ENCODE measurements at regions not wholly inside any gene's neighbourhood (a gene's known extent, or its start where the extent isn't known, plus 50 kb on each side); places are given as distances from the start of the nearest gene placed in this dataset.

DNA sequence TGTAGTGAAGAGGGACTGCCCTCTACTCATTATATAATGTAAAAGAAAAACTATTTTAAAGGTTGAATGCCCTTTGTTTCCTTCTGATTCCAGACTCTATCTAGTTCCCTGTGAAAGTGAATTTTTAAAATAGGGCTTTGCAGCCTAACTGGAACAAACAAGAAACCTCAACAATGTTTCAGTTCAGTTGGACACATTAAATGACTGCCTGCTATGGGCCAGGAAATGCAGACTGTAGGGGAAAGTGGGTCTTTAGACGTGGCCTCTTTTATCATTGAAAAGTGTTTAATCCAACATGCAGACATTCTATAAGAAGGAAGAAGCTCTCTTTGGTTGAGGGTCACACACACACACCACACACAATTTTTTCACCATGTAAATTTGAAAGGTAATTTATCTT is 289.1 kb downstream of the ICE1 start:
- H3K9me3 ChIP-seq (ENCODE audit: control insufficient read depth, low read length): no peaks in the 10 kb centered on the region
- no peak overlapping the region for H3K27ac ChIP-seq (ENCODE audit: low read depth, low read length, severe bottlenecking)
- no peaks in the 10 kb centered on the region for H3K4me1 ChIP-seq (ENCODE audit: control insufficient read depth, insufficient read depth, low read length, poor library complexity, severe bottlenecking)
- WGBS, 2 experiments (ENCODE audit: insufficient coverage in 2 of 2): no CpG with 5 or more reads among the region's 1 CpG
- no peak overlapping the region for H3K4me3 ChIP-seq (ENCODE audit: extremely low read depth, insufficient read depth, low read length, poor library complexity, severe bottlenecking)
- no peaks in the 10 kb centered on the region for H3K36me3 ChIP-seq (ENCODE audit: control insufficient read depth, insufficient read depth, low read length)

DNA sequence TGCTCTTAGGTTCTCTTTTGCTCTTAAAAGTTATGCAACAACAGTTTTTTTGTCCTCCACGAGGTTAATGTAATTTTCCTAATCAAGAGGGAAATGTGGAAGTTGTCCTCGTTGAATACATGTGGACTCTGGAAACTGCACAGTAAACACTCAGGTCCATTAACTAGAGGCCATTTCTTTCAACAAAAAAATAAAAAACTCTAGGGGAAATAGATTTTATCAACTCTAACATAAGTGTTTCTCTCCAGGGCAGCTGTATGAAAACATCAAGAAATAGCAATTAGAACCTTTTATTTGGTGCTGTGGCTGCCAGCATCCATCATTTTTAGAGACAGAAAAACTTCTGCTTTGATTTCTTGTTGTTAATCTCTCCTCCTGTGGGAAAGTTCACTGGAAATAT is 288.6 kb downstream of the ICE1 start:
- Histone ChIP-seq H3K9me3 (ENCODE audit: control insufficient read depth, low read length) (no peaks in the 10 kb centered on the region), H3K4me1 (ENCODE audit: control insufficient read depth, insufficient read depth, low read length, poor library complexity, severe bottlenecking) (no peaks in the 10 kb centered on the region), H3K27ac (ENCODE audit: low read depth, low read length, severe bottlenecking) (peak overlapping the region; percentile 3), H3K36me3 (ENCODE audit: control insufficient read depth, insufficient read depth, low read length) (no peaks in the 10 kb centered on the region), H3K4me3 (ENCODE audit: extremely low read depth, insufficient read depth, low read length, poor library complexity, severe bottlenecking) (no peak overlapping the region)
- no CpG with 5 or more reads among the region's 2 CpGs for WGBS, 2 experiments (ENCODE audit: insufficient coverage in 2 of 2)

GRCh38 chr5:5710471-5710870 is 288.0 kb downstream of the ICE1 start:
- 86 to 90% methylated on average over 8 of the region's 8 CpGs for WGBS, 2 experiments (ENCODE audit: insufficient coverage in 2 of 2)
- peak overlapping the region; percentile 3 for H3K27ac ChIP-seq (ENCODE audit: low read depth, low read length, severe bottlenecking)
- H3K4me1 ChIP-seq (ENCODE audit: control insufficient read depth, insufficient read depth, low read length, poor library complexity, severe bottlenecking): peaks cover under 1% of the 10 kb centered on the region
- no peak overlapping the region for H3K4me3 ChIP-seq (ENCODE audit: extremely low read depth, insufficient read depth, low read length, poor library complexity, severe bottlenecking)
- no peaks in the 10 kb centered on the region for H3K9me3 ChIP-seq (ENCODE audit: control insufficient read depth, low read length)
- H3K36me3 ChIP-seq (ENCODE audit: control insufficient read depth, insufficient read depth, low read length): no peaks in the 10 kb centered on the region

DNA sequence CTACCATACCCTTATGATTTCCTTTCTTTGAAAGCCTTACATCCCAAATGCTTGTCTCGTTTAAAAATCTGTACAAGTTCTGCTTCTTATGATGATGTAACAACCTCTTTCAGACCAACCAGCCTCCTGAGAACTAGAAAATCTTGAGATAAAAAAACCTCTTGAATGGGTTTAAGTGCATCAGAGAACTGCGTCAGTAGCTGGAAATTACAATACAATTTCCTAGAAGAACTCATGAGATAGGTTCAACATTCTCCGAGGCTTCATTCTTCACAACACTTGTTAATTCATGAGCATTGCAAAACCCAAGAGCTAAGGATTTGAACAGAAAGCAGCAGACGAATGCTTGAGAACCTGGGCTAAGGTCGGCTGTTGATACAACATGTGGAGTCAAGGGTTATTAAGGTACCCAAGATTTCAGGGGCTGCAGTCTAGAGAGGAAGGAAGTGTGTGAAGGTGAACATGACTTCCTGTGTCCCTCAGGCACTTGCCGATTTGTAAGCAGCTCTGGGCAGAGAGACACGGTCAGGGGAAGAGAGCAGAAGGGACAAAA is 286.0 kb downstream of the ICE1 start:
- Histone ChIP-seq H3K9me3 (ENCODE audit: control insufficient read depth, low read length) (no peaks in the 10 kb centered on the region), H3K27ac (ENCODE audit: low read depth, low read length, severe bottlenecking) (no peak overlapping the region), H3K4me1 (ENCODE audit: control insufficient read depth, insufficient read depth, low read length, poor library complexity, severe bottlenecking) (peaks cover 5% of the 10 kb centered on the region), H3K4me3 (ENCODE audit: extremely low read depth, insufficient read depth, low read length, poor library complexity, severe bottlenecking) (no peak overlapping the region), H3K36me3 (ENCODE audit: control insufficient read depth, insufficient read depth, low read length) (no peaks in the 10 kb centered on the region)
- WGBS, 2 experiments (ENCODE audit: insufficient coverage in 2 of 2): 88 to 96% methylated on average over 6 of the region's 7 CpGs

DNA sequence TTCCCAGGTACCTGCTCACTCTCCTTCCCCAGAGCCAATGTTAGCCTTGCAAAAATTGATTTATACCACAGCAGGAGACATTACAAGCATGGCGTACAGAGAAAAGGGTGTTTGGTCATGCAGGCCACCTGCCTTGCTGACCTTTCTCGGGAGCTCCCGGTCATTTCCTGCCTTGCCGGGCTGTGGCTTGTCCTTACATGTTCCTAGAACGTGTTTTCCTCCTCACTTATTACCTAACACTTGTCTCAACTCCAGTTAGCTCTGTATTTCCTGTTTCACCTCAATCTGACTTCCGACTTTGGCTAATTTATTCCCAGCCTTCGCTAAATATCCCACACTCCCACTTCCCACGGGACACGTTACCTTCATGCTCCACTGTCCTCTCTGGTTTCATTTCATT is 282.5 kb downstream of the ICE1 start:
- Histone ChIP-seq H3K4me3 (ENCODE audit: extremely low read depth, insufficient read depth, low read length, poor library complexity, severe bottlenecking) (no peak overlapping the region), H3K36me3 (ENCODE audit: control insufficient read depth, insufficient read depth, low read length) (no peaks in the 10 kb centered on the region), H3K4me1 (ENCODE audit: control insufficient read depth, insufficient read depth, low read length, poor library complexity, severe bottlenecking) (peaks cover 5% of the 10 kb centered on the region), H3K9me3 (ENCODE audit: control insufficient read depth, low read length) (no peaks in the 10 kb centered on the region), H3K27ac (ENCODE audit: low read depth, low read length, severe bottlenecking) (peak overlapping the region; percentile 3)
- 83 to 92% methylated on average over 7 to 8 of the region's 9 CpGs for WGBS, 2 experiments (ENCODE audit: insufficient coverage in 2 of 2)

- 100% methylated on average over 1 of the region's 2 CpGs; no CpG with 5 or more reads in 1 of the 2 experiments for WGBS, 2 experiments (ENCODE audit: insufficient coverage in 2 of 2)
- peaks cover 5% of the 10 kb centered on the region for H3K4me1 ChIP-seq (ENCODE audit: control insufficient read depth, insufficient read depth, low read length, poor library complexity, severe bottlenecking)
- H3K9me3 ChIP-seq (ENCODE audit: control insufficient read depth, low read length): no peaks in the 10 kb centered on the region
- H3K4me3 ChIP-seq (ENCODE audit: extremely low read depth, insufficient read depth, low read length, poor library complexity, severe bottlenecking): no peak overlapping the region
- H3K27ac ChIP-seq (ENCODE audit: low read depth, low read length, severe bottlenecking): no peak overlapping the region
- no peaks in the 10 kb centered on the region for H3K36me3 ChIP-seq (ENCODE audit: control insufficient read depth, insufficient read depth, low read length)
Measured at GRCh38 chr5:5704352-5704751, 281.9 kb downstream of the ICE1 start.

- Histone ChIP-seq H3K4me3 (ENCODE audit: extremely low read depth, insufficient read depth, low read length, poor library complexity, severe bottlenecking) (no peak overlapping the region), H3K27ac (ENCODE audit: low read depth, low read length, severe bottlenecking) (no peak overlapping the region), H3K36me3 (ENCODE audit: control insufficient read depth, insufficient read depth, low read length) (no peaks in the 10 kb centered on the region), H3K9me3 (ENCODE audit: control insufficient read depth, low read length) (no peaks in the 10 kb centered on the region), H3K4me1 (ENCODE audit: control insufficient read depth, insufficient read depth, low read length, poor library complexity, severe bottlenecking) (peaks cover 5% of the 10 kb centered on the region)
- WGBS, 2 experiments (ENCODE audit: insufficient coverage in 2 of 2): 89 to 92% methylated on average over 4 to 7 of the region's 7 CpGs
Measured at GRCh38 chr5:5702934-5703333, 280.5 kb downstream of the ICE1 start.

DNA sequence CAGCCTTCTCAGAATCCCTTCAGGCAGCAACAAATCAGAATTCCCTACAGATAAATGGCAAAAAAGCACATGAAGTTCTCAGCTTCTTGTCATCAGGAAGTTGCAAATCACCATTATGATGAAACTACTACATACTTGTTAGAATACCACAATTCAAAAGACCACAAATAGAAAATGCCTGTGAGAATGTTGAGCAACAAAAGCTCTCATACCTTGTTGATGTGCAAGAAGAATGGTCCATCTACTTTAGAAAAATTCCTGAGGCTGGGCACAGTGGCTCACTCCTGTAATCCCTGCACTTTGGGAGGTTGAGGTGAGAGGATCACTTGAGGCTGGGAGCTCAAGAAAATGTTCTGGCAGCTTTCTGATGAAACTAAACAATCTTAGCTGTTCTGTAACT is 278.1 kb downstream of the ICE1 start:
- Histone ChIP-seq H3K36me3 (ENCODE audit: control insufficient read depth, insufficient read depth, low read length) (no peaks in the 10 kb centered on the region), H3K9me3 (ENCODE audit: control insufficient read depth, low read length) (peaks cover 3% of the 10 kb centered on the region), H3K27ac (ENCODE audit: low read depth, low read length, severe bottlenecking) (no peak overlapping the region), H3K4me3 (ENCODE audit: extremely low read depth, insufficient read depth, low read length, poor library complexity, severe bottlenecking) (no peak overlapping the region), H3K4me1 (ENCODE audit: control insufficient read depth, insufficient read depth, low read length, poor library complexity, severe bottlenecking) (peaks cover 5% of the 10 kb centered on the region)

DNA sequence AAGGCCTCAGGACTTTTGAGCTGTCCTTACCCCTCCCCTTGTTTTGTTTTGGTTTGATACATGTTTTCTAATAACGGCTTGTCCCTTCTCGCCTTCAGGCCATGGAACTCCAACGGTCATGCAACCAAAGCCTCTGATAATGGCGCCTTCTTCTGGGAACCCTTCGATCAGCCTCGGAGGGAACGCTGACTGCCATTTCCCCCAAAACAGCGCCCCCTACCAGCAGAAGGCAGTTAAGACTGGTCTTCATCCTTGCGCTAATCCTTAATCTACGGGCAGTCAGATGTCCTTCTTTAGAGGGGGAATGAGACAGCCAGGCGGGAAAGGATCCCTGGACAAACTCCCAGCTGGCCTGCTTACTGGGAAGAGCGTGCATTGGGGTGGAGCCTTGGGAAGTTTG is 276.6 kb downstream of the ICE1 start:
- no peaks in the 10 kb centered on the region for H3K4me1 ChIP-seq (ENCODE audit: control insufficient read depth, insufficient read depth, low read length, poor library complexity, severe bottlenecking)
- H3K27ac ChIP-seq (ENCODE audit: low read depth, low read length, severe bottlenecking): no peak overlapping the region
- no peak overlapping the region for H3K4me3 ChIP-seq (ENCODE audit: extremely low read depth, insufficient read depth, low read length, poor library complexity, severe bottlenecking)
- WGBS, 2 experiments (ENCODE audit: insufficient coverage in 2 of 2): 89 to 92% methylated on average over 7 to 12 of the region's 12 CpGs
- H3K9me3 ChIP-seq (ENCODE audit: control insufficient read depth, low read length): peaks cover 3% of the 10 kb centered on the region
- no peaks in the 10 kb centered on the region for H3K36me3 ChIP-seq (ENCODE audit: control insufficient read depth, insufficient read depth, low read length)

GRCh38 chr5:5695266-5695665 is 272.8 kb downstream of the ICE1 start:
- no peaks in the 10 kb centered on the region for H3K36me3 ChIP-seq (ENCODE audit: control insufficient read depth, insufficient read depth, low read length)
- WGBS, 2 experiments (ENCODE audit: insufficient coverage in 2 of 2): 63 to 80% methylated on average over 1 to 2 of the region's 3 CpGs
- H3K27ac ChIP-seq (ENCODE audit: low read depth, low read length, severe bottlenecking): no peak overlapping the region
- H3K9me3 ChIP-seq (ENCODE audit: control insufficient read depth, low read length): peaks cover 3% of the 10 kb centered on the region
- H3K4me1 ChIP-seq (ENCODE audit: control insufficient read depth, insufficient read depth, low read length, poor library complexity, severe bottlenecking): no peaks in the 10 kb centered on the region
- no peak overlapping the region for H3K4me3 ChIP-seq (ENCODE audit: extremely low read depth, insufficient read depth, low read length, poor library complexity, severe bottlenecking)

GRCh38 chr5:5688925-5689310 is 266.4 kb downstream of the ICE1 start:
- 93 to 100% methylated on average over 1 of the region's 2 CpGs for WGBS, 2 experiments (ENCODE audit: insufficient coverage in 2 of 2)
- no peaks in the 10 kb centered on the region for H3K36me3 ChIP-seq (ENCODE audit: control insufficient read depth, insufficient read depth, low read length)
- H3K4me3 ChIP-seq (ENCODE audit: extremely low read depth, insufficient read depth, low read length, poor library complexity, severe bottlenecking): no peak overlapping the region
- H3K9me3 ChIP-seq (ENCODE audit: control insufficient read depth, low read length): no peaks in the 10 kb centered on the region
- no peaks in the 10 kb centered on the region for H3K4me1 ChIP-seq (ENCODE audit: control insufficient read depth, insufficient read depth, low read length, poor library complexity, severe bottlenecking)
- H3K27ac ChIP-seq (ENCODE audit: low read depth, low read length, severe bottlenecking): no peak overlapping the region

All from mesodermal cell (in vitro differentiated cells).